Activated CD4-positive, CD25-positive, alpha-beta regulatory T cell treated with anti-CD3 and anti-CD28 coated beads, Interleukin-2, amount 50 U/mL, for 24 hours (primary cell): ENCODE measurements at regions not wholly inside any gene's neighbourhood (a gene's known extent, or its start where the extent isn't known, plus 50 kb on each side); places are given as distances from the start of the nearest gene placed in this dataset.

Source experiments
- ATAC-seq, 2 donors: fragments of 150-1000 bp; cut with Tn5 transposase; one replicate each; pipeline ENCODE4 v1.10.0; 2021; ENCODE audit warnings: mild to moderate bottlenecking in 1 of 2, moderate library complexity in 1 of 2

- ATAC-seq: no peak
These were observed 101.7 kb upstream of the CTTNBP2 start for GRCh38 chr7:117974891-117975290.

- no peak for ATAC-seq
These were observed 102.2 kb upstream of the CTTNBP2 start for GRCh38 chr7:117975476-117975875.

GRCh38 chr7:117979954-117980497 lies 106.8 kb upstream of the CTTNBP2 start:
- no peak for ATAC-seq

GRCh38 chr7:117982071-117983055 lies 109.1 kb upstream of the CTTNBP2 start:
- no peak for ATAC-seq

- no peak for ATAC-seq
These were observed 113.5 kb upstream of the CTTNBP2 start for GRCh38 chr7:117986645-117987269.

- no peak for ATAC-seq
These were observed 117.6 kb upstream of the CTTNBP2 start for GRCh38 chr7:117990834-117991233.

GRCh38 chr7:117992635-117993376 lies 119.6 kb upstream of the CTTNBP2 start:
- no peak for ATAC-seq

GRCh38 chr7:117993377-117994003 lies 120.2 kb upstream of the CTTNBP2 start:
- ATAC-seq: no peak

- ATAC-seq: no peak
These were observed 122.8 kb upstream of the CTTNBP2 start for GRCh38 chr7:117995850-117996650.

- ATAC-seq: no peak
These were observed 124.9 kb upstream of the CTTNBP2 start for GRCh38 chr7:117997862-117998825.

GRCh38 chr7:118000480-118001202 lies 127.4 kb upstream of the CTTNBP2 start:
- no peak for ATAC-seq

- ATAC-seq: no peak
These were observed 130.2 kb upstream of the CTTNBP2 start for GRCh38 chr7:118003476-118003875.

- no peak for ATAC-seq
These were observed 131.8 kb upstream of the CTTNBP2 start for GRCh38 chr7:118005026-118005425.

GRCh38 chr7:118006979-118007378 lies 133.7 kb upstream of the CTTNBP2 start:
- no peak for ATAC-seq

- no peak for ATAC-seq
These were observed 136.2 kb upstream of the CTTNBP2 start for GRCh38 chr7:118009419-118009818.

- ATAC-seq: no peak
These were observed 138.4 kb upstream of the CTTNBP2 start for GRCh38 chr7:118011652-118012051.

- no peak for ATAC-seq
These were observed 140.2 kb upstream of the CTTNBP2 start for GRCh38 chr7:118013252-118014010.

- no peak for ATAC-seq
These were observed 149.3 kb upstream of the CTTNBP2 start for GRCh38 chr7:118022546-118022945.

GRCh38 chr7:118026791-118027190 lies 153.6 kb upstream of the CTTNBP2 start:
- ATAC-seq: no peak
